ENCODE measurements at regions not wholly inside any gene's neighbourhood (a gene's known extent, or its start where the extent isn't known, plus 50 kb on each side); places are given as distances from the start of the nearest gene placed in this dataset.

GRCh38 chr2:128684523-128684922, 365.9 kb upstream of the HS6ST1 start:
- WGBS = 88% methylated on average over 2 of the region's 2 CpGs
- H3K27ac ChIP-seq (ENCODE audit: low read depth in 1 of 2, low read length in 2 of 2) = no peak overlapping the region
- no peaks in the 10 kb centered on the region for H3K36me3 ChIP-seq (ENCODE audit: control insufficient read depth in 4 of 4, insufficient read depth in 3 of 4, low read depth in 1 of 4, low read length in 3 of 4)
- H3K4me1 ChIP-seq (ENCODE audit: control insufficient read depth in 4 of 4, insufficient read depth in 4 of 4, low read length in 3 of 4) = no peaks in the 10 kb centered on the region
- no peaks in the 10 kb centered on the region for H3K9me3 ChIP-seq (ENCODE audit: control insufficient read depth in 4 of 4, low read length in 3 of 4)
- TF ChIP-seq YY1 (IDR thresholded peaks at IDR 0.05) (no peak), FOXA2 (IDR thresholded peaks at IDR 0.05) (no peak), FOXA1 (IDR thresholded peaks at IDR 0.05) (no peak), RAD21 (IDR thresholded peaks at IDR 0.05) (no peak), GABPA (IDR thresholded peaks at IDR 0.05 in 1 of 2, conservative IDR thresholded peaks at IDR 0.05 in 1 of 2) (no peak), ATF3 (IDR thresholded peaks at IDR 0.05) (no peak), JUND (IDR thresholded peaks at IDR 0.05) (no peak), REST (IDR thresholded peaks at IDR 0.05) (no peak), MAX (IDR thresholded peaks at IDR 0.05) (no peak), CTCF (IDR thresholded peaks at IDR 0.05; ENCODE audit: low read depth, low read length, missing input control) (no peak), EGR1 (IDR thresholded peaks at IDR 0.05; ENCODE audit: low read depth in 2 of 2) (no peak), HNF4A (conservative IDR thresholded peaks at IDR 0.05) (no peak), HNF4G (IDR thresholded peaks at IDR 0.05) (no peak), TAF1 (conservative IDR thresholded peaks at IDR 0.05) (no peak), SP1 (IDR thresholded peaks at IDR 0.05) (no peak), NR2F2 (IDR thresholded peaks at IDR 0.05) (no peak), RXRA (IDR thresholded peaks at IDR 0.05) (no peak), ZBTB33 (IDR thresholded peaks at IDR 0.05) (no peak)
- no peak for DNase-seq (ENCODE audit: low spot score)
- no peak overlapping the region for H3K4me3 ChIP-seq (ENCODE audit: low read depth in 1 of 3, low read length in 3 of 3)
- H3K9ac ChIP-seq (ENCODE audit: low read depth in 1 of 2, low read length in 2 of 2) = no peak overlapping the region
- H3K27me3 ChIP-seq (ENCODE audit: control insufficient read depth in 4 of 4, insufficient read depth in 4 of 4, low read length in 3 of 4) = no peaks in the 10 kb centered on the region

Measured in liver (tissue), 8 donors.